GM12873 (cell line): ENCODE measurements at regions not wholly inside any gene's neighbourhood (a gene's known extent, or its start where the extent isn't known, plus 50 kb on each side); places are given as distances from the start of the nearest gene placed in this dataset.

ENCODE experiments used
- CTCF ChIP-seq: IDR thresholded peaks from 2 replicates; pipeline ENCODE4 v1.5.1; 2012; ENCODE audit warnings: low read depth, mild to moderate bottlenecking, moderate library complexity, low read length, control low read depth; ENCODE audit not compliant: insufficient read depth; ENCODE audit errors: missing control alignments

DNA sequence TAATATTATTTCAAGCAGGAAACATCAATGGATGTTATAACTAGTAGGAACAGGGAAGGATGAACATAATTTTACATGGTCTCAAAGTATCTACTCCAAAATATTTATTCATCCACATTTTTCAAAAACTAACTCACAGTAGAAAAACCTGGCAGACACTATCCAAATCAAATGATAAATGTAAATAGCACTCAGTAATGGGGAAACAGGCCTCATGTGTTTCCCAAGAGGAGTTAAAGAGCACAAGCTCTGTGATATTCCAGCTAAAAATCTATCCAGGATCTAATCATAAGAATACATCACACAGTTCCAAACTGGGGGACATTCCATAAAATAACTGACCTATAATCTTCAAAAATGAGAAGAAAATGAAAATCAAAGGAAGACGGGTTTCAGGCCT, 443.1 kb downstream of the ZNF608 start:
- no peak for TF ChIP-seq CTCF

GRCh38 chr5:124302533-124302932, 443.9 kb downstream of the ZNF608 start:
- no peak for TF ChIP-seq CTCF

DNA sequence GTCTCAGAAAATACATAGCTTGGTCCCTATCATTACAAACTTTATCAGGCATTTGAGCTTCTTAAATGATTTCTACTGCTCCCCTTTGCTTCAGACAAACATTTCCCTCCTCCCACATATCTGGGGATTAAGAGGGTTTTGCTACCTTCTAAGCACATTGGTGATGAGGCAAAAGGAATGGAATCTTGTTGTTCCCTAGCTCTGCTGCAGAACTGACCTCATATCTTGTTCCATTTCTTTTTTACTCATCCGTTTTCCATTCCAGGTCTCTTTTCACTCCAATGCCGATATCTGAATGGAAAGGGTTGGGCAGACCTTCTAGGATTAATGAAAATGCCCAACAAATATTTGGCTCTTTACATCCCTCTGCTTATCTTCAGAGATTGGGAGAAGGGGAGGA, 444.6 kb downstream of the ZNF608 start:
- no peak for TF ChIP-seq CTCF

- TF ChIP-seq CTCF, result no peak
Observed at GRCh38 chr5:124300815-124301621, 445.4 kb downstream of the ZNF608 start.

- TF ChIP-seq CTCF, result no peak
Observed at GRCh38 chr5:124297826-124298225, 448.6 kb downstream of the ZNF608 start.

GRCh38 chr5:124292322-124292855, 454.1 kb downstream of the ZNF608 start:
- no peak for TF ChIP-seq CTCF

- no peak for TF ChIP-seq CTCF
Observed at GRCh38 chr5:124289641-124290311, 456.7 kb downstream of the ZNF608 start.
